ENCODE measurements at regions not wholly inside any gene's neighbourhood (a gene's known extent, or its start where the extent isn't known, plus 50 kb on each side); places are given as distances from the start of the nearest gene placed in this dataset.

DNA sequence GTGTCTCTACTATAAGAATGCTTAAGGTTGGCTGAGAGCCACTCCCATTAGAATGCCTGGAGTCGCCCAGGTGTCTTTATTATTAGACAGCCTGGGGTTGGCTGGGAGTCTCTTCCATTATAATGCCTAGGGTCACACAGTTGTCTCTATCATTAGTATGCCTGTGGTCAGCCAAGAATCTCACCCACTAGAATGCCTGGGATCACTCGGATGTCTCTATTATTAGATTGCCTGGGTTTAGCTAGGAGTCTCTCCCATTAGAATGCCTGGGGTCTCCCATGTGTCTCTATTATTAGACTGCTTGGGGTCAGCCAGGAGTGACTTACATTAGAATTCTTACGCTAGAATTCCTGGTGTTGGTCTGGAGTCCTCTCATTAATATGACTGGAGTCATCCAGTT is 2255.3 kb downstream of the TP53TG3F start:
- TF ChIP-seq, protein P1, sequence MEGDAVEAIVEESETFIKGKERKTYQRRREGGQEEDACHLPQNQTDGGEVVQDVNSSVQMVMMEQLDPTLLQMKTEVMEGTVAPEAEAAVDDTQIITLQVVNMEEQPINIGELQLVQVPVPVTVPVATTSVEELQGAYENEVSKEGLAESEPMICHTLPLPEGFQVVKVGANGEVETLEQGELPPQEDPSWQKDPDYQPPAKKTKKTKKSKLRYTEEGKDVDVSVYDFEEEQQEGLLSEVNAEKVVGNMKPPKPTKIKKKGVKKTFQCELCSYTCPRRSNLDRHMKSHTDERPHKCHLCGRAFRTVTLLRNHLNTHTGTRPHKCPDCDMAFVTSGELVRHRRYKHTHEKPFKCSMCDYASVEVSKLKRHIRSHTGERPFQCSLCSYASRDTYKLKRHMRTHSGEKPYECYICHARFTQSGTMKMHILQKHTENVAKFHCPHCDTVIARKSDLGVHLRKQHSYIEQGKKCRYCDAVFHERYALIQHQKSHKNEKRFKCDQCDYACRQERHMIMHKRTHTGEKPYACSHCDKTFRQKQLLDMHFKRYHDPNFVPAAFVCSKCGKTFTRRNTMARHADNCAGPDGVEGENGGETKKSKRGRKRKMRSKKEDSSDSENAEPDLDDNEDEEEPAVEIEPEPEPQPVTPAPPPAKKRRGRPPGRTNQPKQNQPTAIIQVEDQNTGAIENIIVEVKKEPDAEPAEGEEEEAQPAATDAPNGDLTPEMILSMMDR (IDR thresholded peaks at IDR 0.05; ENCODE audit: unreplicated experiment in 3 of 3) = no peak
- H3K27ac Mint-ChIP-seq = no peak overlapping the region
- H3K4me1 Mint-ChIP-seq = no peaks in the 10 kb centered on the region
- H3K36me3 Mint-ChIP-seq (ENCODE audit: low read depth) = no peaks in the 10 kb centered on the region
- H3K9me3 Mint-ChIP-seq = peaks cover 51% of the 10 kb centered on the region
- H3K27me3 Mint-ChIP-seq (ENCODE audit: low read depth) = no peaks in the 10 kb centered on the region
- no peak overlapping the region for H3K4me3 Mint-ChIP-seq

DNA sequence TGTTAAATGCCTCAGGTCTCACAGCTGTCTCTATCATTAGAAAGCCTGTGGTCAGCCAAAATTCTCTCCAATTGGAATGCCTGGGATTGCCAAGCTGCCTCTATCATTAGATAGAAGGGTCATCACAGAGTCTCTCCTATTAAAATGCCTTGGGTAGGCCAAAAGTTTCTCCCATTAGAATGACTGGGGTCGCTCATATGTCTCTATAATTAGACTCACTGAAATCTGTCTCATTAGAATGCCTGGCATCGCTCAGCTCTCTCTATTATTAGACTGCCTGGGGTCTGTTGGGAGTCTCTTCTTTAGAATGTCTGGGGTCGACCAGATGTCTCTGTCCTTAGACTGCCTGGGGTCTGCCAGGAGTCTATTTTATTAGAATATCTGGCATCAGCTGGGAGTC is 2265.1 kb downstream of the TP53TG3F start:
- Mint-ChIP-seq H3K4me3 (no peak overlapping the region), H3K27ac (no peak overlapping the region), H3K9me3 (peaks cover 73% of the 10 kb centered on the region), H3K4me1 (no peaks in the 10 kb centered on the region), H3K36me3 (ENCODE audit: low read depth) (no peaks in the 10 kb centered on the region), H3K27me3 (ENCODE audit: low read depth) (no peaks in the 10 kb centered on the region)
- TF ChIP-seq, protein P1 (IDR thresholded peaks at IDR 0.05; ENCODE audit: unreplicated experiment in 3 of 3) = no peak

DNA sequence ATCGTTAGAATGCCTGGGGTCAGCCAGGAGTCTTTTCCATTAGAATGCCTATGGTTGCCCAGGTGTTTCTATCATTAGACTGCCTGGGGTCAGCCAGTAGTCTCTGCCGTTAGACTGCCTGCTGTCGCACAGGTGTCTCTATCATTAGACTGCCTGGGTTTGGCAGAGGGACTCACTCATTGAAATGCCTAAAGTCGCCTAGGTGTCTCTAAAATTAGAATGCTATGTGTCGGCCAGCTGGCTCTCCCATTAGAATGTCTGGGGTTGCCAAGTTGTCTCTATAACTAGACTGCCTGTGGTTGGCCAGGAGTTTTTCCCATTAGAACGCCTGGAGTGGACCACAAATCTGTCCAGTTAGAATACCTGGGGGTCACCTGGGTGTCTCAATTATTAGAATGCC is 2266.5 kb downstream of the TP53TG3F start:
- peaks cover 75% of the 10 kb centered on the region for H3K9me3 Mint-ChIP-seq
- no peak overlapping the region for H3K27ac Mint-ChIP-seq
- no peaks in the 10 kb centered on the region for H3K27me3 Mint-ChIP-seq (ENCODE audit: low read depth)
- TF ChIP-seq, protein P1 (IDR thresholded peaks at IDR 0.05; ENCODE audit: unreplicated experiment in 3 of 3) = no peak
- no peak overlapping the region for H3K4me3 Mint-ChIP-seq
- no peaks in the 10 kb centered on the region for H3K4me1 Mint-ChIP-seq
- H3K36me3 Mint-ChIP-seq (ENCODE audit: low read depth) = no peaks in the 10 kb centered on the region

DNA sequence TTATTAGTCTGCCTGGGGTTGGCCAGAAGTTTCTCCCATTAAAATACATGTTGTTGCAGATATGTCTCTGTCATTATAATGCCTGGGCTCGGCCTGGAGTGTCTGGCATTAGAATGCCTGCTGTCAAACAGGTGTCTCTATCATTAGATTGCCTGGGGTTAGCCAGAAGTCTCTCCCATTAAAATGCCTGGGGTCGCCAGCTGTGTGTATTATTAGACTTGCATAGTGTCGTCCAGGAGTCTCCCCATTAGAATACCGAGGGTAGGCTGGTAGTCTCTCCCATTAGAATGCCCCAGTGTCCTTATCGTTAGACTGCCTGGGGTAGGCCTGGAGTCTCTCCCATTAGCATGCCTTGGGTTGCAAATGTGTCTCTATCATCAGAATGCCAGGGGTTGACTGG is 2270.8 kb downstream of the TP53TG3F start:
- peaks cover 72% of the 10 kb centered on the region for H3K9me3 Mint-ChIP-seq
- H3K27me3 Mint-ChIP-seq (ENCODE audit: low read depth) = no peaks in the 10 kb centered on the region
- H3K36me3 Mint-ChIP-seq (ENCODE audit: low read depth) = no peaks in the 10 kb centered on the region
- H3K4me1 Mint-ChIP-seq = no peaks in the 10 kb centered on the region
- TF ChIP-seq, protein P1 (IDR thresholded peaks at IDR 0.05; ENCODE audit: unreplicated experiment in 3 of 3) = no peak
- no peak overlapping the region for H3K27ac Mint-ChIP-seq
- H3K4me3 Mint-ChIP-seq = no peak overlapping the region

DNA sequence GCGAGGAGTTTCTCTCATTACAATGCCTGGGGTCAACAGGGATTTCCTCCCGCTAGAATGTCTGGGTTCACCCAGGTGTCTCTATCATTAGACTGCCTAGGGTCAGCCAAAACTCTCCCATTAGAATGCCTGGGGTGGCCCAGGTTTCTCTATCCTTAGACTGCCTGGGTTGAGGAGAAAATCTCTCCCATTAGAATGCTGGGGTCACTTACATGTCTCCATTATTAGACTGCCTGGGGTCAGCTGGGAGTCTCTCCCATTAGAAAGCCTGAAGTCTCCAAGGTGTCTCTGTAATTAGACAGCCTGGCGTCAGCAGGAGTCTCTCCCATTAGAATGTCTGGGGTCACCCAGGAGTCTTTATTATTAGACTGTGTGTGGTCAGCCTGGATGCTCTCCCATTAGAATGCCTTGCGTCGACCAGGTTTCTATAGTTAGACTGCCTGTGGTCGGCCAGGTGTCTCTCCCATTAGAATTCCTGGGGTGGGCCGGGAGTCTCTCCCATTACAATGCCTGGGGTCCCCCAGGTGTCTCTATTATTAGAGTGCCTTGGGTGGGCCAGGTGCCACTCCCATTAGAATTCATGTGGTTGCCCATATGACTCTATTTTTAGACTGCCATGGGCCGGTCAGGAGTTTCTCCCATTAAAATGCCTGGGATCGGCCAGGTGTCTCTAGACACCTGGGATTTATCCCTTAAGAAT is 2272.1 kb downstream of the TP53TG3F start:
- no peak overlapping the region for H3K4me3 Mint-ChIP-seq
- no peaks in the 10 kb centered on the region for H3K27me3 Mint-ChIP-seq (ENCODE audit: low read depth)
- TF ChIP-seq, protein P1 (IDR thresholded peaks at IDR 0.05; ENCODE audit: unreplicated experiment in 3 of 3) = no peak
- no peaks in the 10 kb centered on the region for H3K4me1 Mint-ChIP-seq
- H3K36me3 Mint-ChIP-seq (ENCODE audit: low read depth) = no peaks in the 10 kb centered on the region
- no peak overlapping the region for H3K27ac Mint-ChIP-seq
- peaks cover 67% of the 10 kb centered on the region for H3K9me3 Mint-ChIP-seq

All from nephron (organoid).